ENCODE measurements at regions not wholly inside any gene's neighbourhood (a gene's known extent, or its start where the extent isn't known, plus 50 kb on each side); places are given as distances from the start of the nearest gene placed in this dataset.

- no peak for TF ChIP-seq RAD21 (IDR thresholded peaks at IDR 0.05; ENCODE audit: low read depth)
- no peak for TF ChIP-seq REST (IDR thresholded peaks at IDR 0.05; ENCODE audit: low read depth)
- TF ChIP-seq TCF12 (IDR thresholded peaks at IDR 0.05; ENCODE audit: low read depth) = no peak
- TF ChIP-seq EGR1 (IDR thresholded peaks at IDR 0.05) = no peak
These were observed 672.1 kb downstream of the EFNB2 start for GRCh38 chr13:105863300-105863920.

- TF ChIP-seq YY1 (IDR thresholded peaks at IDR 0.05; ENCODE audit: low read depth) (no peak), TAF1 (IDR thresholded peaks at IDR 0.05; ENCODE audit: low read depth) (no peak), MAX (IDR thresholded peaks at IDR 0.05) (no peak), RAD21 (IDR thresholded peaks at IDR 0.05; ENCODE audit: low read depth) (no peak), REST (IDR thresholded peaks at IDR 0.05; ENCODE audit: low read depth) (no peak), CREB1 (IDR thresholded peaks at IDR 0.05; ENCODE audit: low read depth) (no peak), EP300 (IDR thresholded peaks at IDR 0.05; ENCODE audit: borderline replicate concordance) (no peak), USF1 (IDR thresholded peaks at IDR 0.05) (no peak), TEAD4 (IDR thresholded peaks at IDR 0.05) (no peak), ZBTB7A (IDR thresholded peaks at IDR 0.05; ENCODE audit: low read depth) (no peak), TCF12 (IDR thresholded peaks at IDR 0.05; ENCODE audit: low read depth) (no peak), FOXM1 (IDR thresholded peaks at IDR 0.05; ENCODE audit: borderline replicate concordance, low read depth) (no peak), CEBPB (IDR thresholded peaks at IDR 0.05) (no peak), NFIC (IDR thresholded peaks at IDR 0.05) (no peak), EGR1 (IDR thresholded peaks at IDR 0.05) (no peak)
These were observed 687.0 kb downstream of the EFNB2 start for GRCh38 chr13:105848494-105848893.

- no peak for TF ChIP-seq CEBPB (IDR thresholded peaks at IDR 0.05)
- no peak for TF ChIP-seq FOXM1 (IDR thresholded peaks at IDR 0.05; ENCODE audit: borderline replicate concordance, low read depth)
- no peak for TF ChIP-seq USF1 (IDR thresholded peaks at IDR 0.05)
- TF ChIP-seq EP300 (IDR thresholded peaks at IDR 0.05; ENCODE audit: borderline replicate concordance) = no peak
- no peak for TF ChIP-seq TAF1 (IDR thresholded peaks at IDR 0.05; ENCODE audit: low read depth)
- no peak for TF ChIP-seq MAX (IDR thresholded peaks at IDR 0.05)
- no peak for TF ChIP-seq TEAD4 (IDR thresholded peaks at IDR 0.05)
- no peak for TF ChIP-seq YY1 (IDR thresholded peaks at IDR 0.05; ENCODE audit: low read depth)
- TF ChIP-seq NFIC (IDR thresholded peaks at IDR 0.05) = no peak
- TF ChIP-seq REST (IDR thresholded peaks at IDR 0.05; ENCODE audit: low read depth) = no peak
- no peak for TF ChIP-seq ZBTB7A (IDR thresholded peaks at IDR 0.05; ENCODE audit: low read depth)
- no peak for TF ChIP-seq RAD21 (IDR thresholded peaks at IDR 0.05; ENCODE audit: low read depth)
- no peak for TF ChIP-seq TCF12 (IDR thresholded peaks at IDR 0.05; ENCODE audit: low read depth)
- no peak for TF ChIP-seq EGR1 (IDR thresholded peaks at IDR 0.05)
- TF ChIP-seq CREB1 (IDR thresholded peaks at IDR 0.05; ENCODE audit: low read depth) = no peak
These were observed 687.8 kb downstream of the EFNB2 start for GRCh38 chr13:105847527-105848291.

- TF ChIP-seq EP300 (IDR thresholded peaks at IDR 0.05; ENCODE audit: borderline replicate concordance) (no peak), MAX (IDR thresholded peaks at IDR 0.05) (no peak), CEBPB (IDR thresholded peaks at IDR 0.05) (no peak), ZBTB7A (IDR thresholded peaks at IDR 0.05; ENCODE audit: low read depth) (no peak), TEAD4 (IDR thresholded peaks at IDR 0.05) (no peak), TCF12 (IDR thresholded peaks at IDR 0.05; ENCODE audit: low read depth) (no peak), FOXM1 (IDR thresholded peaks at IDR 0.05; ENCODE audit: borderline replicate concordance, low read depth) (no peak), TAF1 (IDR thresholded peaks at IDR 0.05; ENCODE audit: low read depth) (no peak), CREB1 (IDR thresholded peaks at IDR 0.05; ENCODE audit: low read depth) (no peak), EGR1 (IDR thresholded peaks at IDR 0.05) (no peak), RAD21 (IDR thresholded peaks at IDR 0.05; ENCODE audit: low read depth) (no peak), YY1 (IDR thresholded peaks at IDR 0.05; ENCODE audit: low read depth) (no peak)
These were observed 688.5 kb downstream of the EFNB2 start for GRCh38 chr13:105846923-105847322.
